H1 (cell line): ENCODE measurements at regions not wholly inside any gene's neighbourhood (a gene's known extent, or its start where the extent isn't known, plus 50 kb on each side); places are given as distances from the start of the nearest gene placed in this dataset.

Source experiments
- CTCF ChIA-PET: fragments of 300-600 bp; sonication (Branson Sonifier 250); formaldehyde crosslinking; loops from one replicate; lab custom pipeline; 2021; ENCODE audit not compliant: partially characterized antibody; lab: Charles Lee
- POLR2A ChIA-PET: fragments of 300-600 bp; sonication (Branson Sonifier 250); formaldehyde crosslinking; loops from one replicate; lab custom pipeline; 2021; ENCODE audit warnings: inconsistent platforms; ENCODE audit not compliant: partially characterized antibody; lab: Charles Lee
- DNase-seq, 2 experiments: peaks; one replicate each; pipeline versions ENCODE4 v3.0.0 to v3.0.0-alpha.2; 2010 to 2022; ENCODE audit warnings: low spot score in 2 of 2, low read depth in 1 of 2, mixed read lengths in 1 of 2
- FAIRE-seq: peaks from 2 replicates; lab custom pipeline; 2011; peaks lifted over from hg19 to GRCh38; lab: Jason Lieb, UNC
- H2AFZ ChIP-seq: 2 replicates; pipeline ENCODE4 v1.8.1; 2012; ENCODE audit warnings: low read length, inconsistent platforms
- H2AK5ac ChIP-seq: 2 replicates; pipeline ENCODE4 v1.6.1; 2013; ENCODE audit warnings: low read depth, low read length
- H2BK120ac ChIP-seq: replicated peaks from 2 replicates; pipeline ENCODE3; 2013; ENCODE audit warnings: low read depth, low read length, inconsistent platforms
- H2BK12ac ChIP-seq: 2 replicates; pipeline ENCODE4 v1.6.1; 2013; ENCODE audit warnings: low read depth, low read length
- H2BK15ac ChIP-seq: 2 replicates; pipeline ENCODE4 v1.6.1; 2013; ENCODE audit warnings: low read length
- H2BK20ac ChIP-seq: 2 replicates; pipeline ENCODE4 v1.6.1; 2013; ENCODE audit warnings: low read length
- H2BK5ac ChIP-seq: 2 replicates; pipeline ENCODE4 v1.6.1; 2013; ENCODE audit warnings: low read depth, low read length
- H3K14ac ChIP-seq: 2 replicates; pipeline ENCODE4 v1.6.1; 2013; ENCODE audit warnings: inconsistent platforms; ENCODE audit not compliant: insufficient read length
- H3K18ac ChIP-seq: 2 replicates; pipeline ENCODE4 v1.6.1; 2013; ENCODE audit warnings: low read length; ENCODE audit errors: extremely low read depth
- H3K23ac ChIP-seq: 2 replicates; pipeline ENCODE4 v1.6.1; 2013; ENCODE audit warnings: inconsistent platforms; ENCODE audit not compliant: insufficient read length
- H3K23me2 ChIP-seq: 2 replicates; pipeline ENCODE4 v1.6.1; 2013; ENCODE audit warnings: low read depth, low read length
- H3K27ac ChIP-seq: 2 replicates; pipeline ENCODE4 v1.6.1; 2011; ENCODE audit warnings: low read depth, low read length, inconsistent platforms
- H3K27me3 ChIP-seq, 4 experiments: replicated peaks in 1 of 4; 1 replicate in 1 of 4; 2 replicates in 3 of 4; pipeline versions ENCODE4 v1.6.1 to v1.8.1; 2011 to 2013; ENCODE audit warnings: low read length in 3 of 4, mild to moderate bottlenecking in 3 of 4, inconsistent platforms in 2 of 4, mixed read lengths in 2 of 4, moderate library complexity in 1 of 4; ENCODE audit not compliant: control insufficient read depth in 3 of 4, insufficient read depth in 3 of 4; ENCODE audit errors: extremely low read depth in 1 of 4
- H3K36me3 ChIP-seq, 4 experiments: 2 replicates each; pipeline versions ENCODE4 v1.6.1 to v1.8.1; 2011 to 2013; ENCODE audit warnings: mild to moderate bottlenecking in 4 of 4, low read length in 3 of 4, moderate library complexity in 2 of 4, control low read depth in 1 of 4, inconsistent platforms in 1 of 4; ENCODE audit not compliant: insufficient read depth in 4 of 4, control insufficient read depth in 2 of 4
- H3K4ac ChIP-seq: replicated peaks from 2 replicates; pipeline ENCODE3; 2013; ENCODE audit warnings: low read length, low read depth, mixed read lengths, inconsistent platforms; ENCODE audit not compliant: insufficient read length
- H3K4me1 ChIP-seq, 4 experiments: replicated peaks in 1 of 4; 1 replicate in 1 of 4; 2 replicates in 3 of 4; pipeline versions ENCODE4 v1.6.1 to v1.8.1; 2011 to 2013; ENCODE audit warnings: low read length in 3 of 4, inconsistent platforms in 2 of 4, mixed read lengths in 1 of 4; ENCODE audit not compliant: insufficient read depth in 4 of 4, control insufficient read depth in 3 of 4
- H3K4me2 ChIP-seq, 2 experiments: 2 replicates each; pipeline versions ENCODE4 v1.6.1 to v1.8.1; 2011 to 2013; ENCODE audit warnings: low read depth in 2 of 2, low read length in 2 of 2, control low read depth in 1 of 2, inconsistent platforms in 1 of 2, mild to moderate bottlenecking in 1 of 2; ENCODE audit not compliant: insufficient read depth in 1 of 2
- H3K4me3 ChIP-seq, 4 experiments: fragments of 200-600, 300-600 bp in 1 of 4; sonication (generic), shearing (Covaris generic), sonication (Bioruptor Twin) in 1 of 4; 2 replicates each; pipeline versions ENCODE4 v1.5.1 to v1.8.1; 2011 to 2016; ENCODE audit warnings: low read length in 4 of 4, low read depth in 3 of 4, control low read depth in 2 of 4, inconsistent platforms in 2 of 4, mild to moderate bottlenecking in 2 of 4, mixed read lengths in 1 of 4, moderate library complexity in 1 of 4; ENCODE audit not compliant: insufficient read depth in 2 of 4; ENCODE audit errors: extremely low read depth in 1 of 4
- H3K56ac ChIP-seq: replicated peaks from 2 replicates; pipeline ENCODE3; 2013; ENCODE audit warnings: low read depth, mild to moderate bottlenecking, mixed read lengths, low read length, inconsistent platforms; ENCODE audit not compliant: insufficient read length
- H3K79me1 ChIP-seq: 2 replicates; pipeline ENCODE4 v1.6.1; 2013; ENCODE audit warnings: low read depth, low read length, control low read depth
- H3K79me2 ChIP-seq, 2 experiments: 2 replicates each; pipeline versions ENCODE4 v1.6.1 to v1.8.1; 2012 to 2013; ENCODE audit warnings: low read length in 2 of 2, mild to moderate bottlenecking in 2 of 2, inconsistent platforms in 1 of 2; ENCODE audit not compliant: insufficient read depth in 2 of 2, control insufficient read depth in 1 of 2
- H3K9ac ChIP-seq, 4 experiments: replicated peaks in 1 of 4; 1 replicate in 1 of 4; 2 replicates in 3 of 4; pipeline versions ENCODE4 v1.6.1 to v1.8.1; 2011 to 2013; ENCODE audit warnings: low read depth in 3 of 4, low read length in 3 of 4, control low read depth in 2 of 4, mild to moderate bottlenecking in 2 of 4, moderate library complexity in 2 of 4, inconsistent platforms in 1 of 4; ENCODE audit errors: extremely low read depth in 1 of 4
- H3K9me3 ChIP-seq, 2 experiments: 2 replicates each; pipeline versions ENCODE4 v1.6.1 to v1.8.1; 2012 to 2013; ENCODE audit warnings: mild to moderate bottlenecking in 2 of 2, moderate library complexity in 2 of 2, control low read depth in 1 of 2, inconsistent platforms in 1 of 2, low read depth in 1 of 2, low read length in 1 of 2, mixed read lengths in 1 of 2; ENCODE audit not compliant: insufficient read depth in 2 of 2
- H4K20me1 ChIP-seq, 2 experiments: replicated peaks in 1 of 2; 2 replicates each; pipeline versions ENCODE3 to v1.8.1; 2011 to 2013; ENCODE audit warnings: inconsistent platforms in 2 of 2, low read length in 2 of 2, mild to moderate bottlenecking in 1 of 2; ENCODE audit not compliant: insufficient read depth in 2 of 2, control insufficient read depth in 1 of 2
- H4K5ac ChIP-seq: 2 replicates; pipeline ENCODE4 v1.6.1; 2013; ENCODE audit warnings: low read length, low read depth, mixed read lengths, inconsistent platforms; ENCODE audit not compliant: insufficient read length
- H4K8ac ChIP-seq: 2 replicates; pipeline ENCODE4 v1.8.0; 2013; ENCODE audit warnings: mild to moderate bottlenecking, moderate library complexity, low read length, inconsistent platforms; ENCODE audit not compliant: insufficient read depth; ENCODE audit errors: extremely low read depth
- H4K91ac ChIP-seq: replicated peaks from 2 replicates; pipeline ENCODE3; 2013; ENCODE audit warnings: low read length, mixed read lengths, inconsistent platforms; ENCODE audit not compliant: insufficient read length
- ASH2L ChIP-seq: fragments of 200-600, 300-600 bp; sonication (generic); IDR thresholded peaks from one replicate; pipeline ENCODE4 v1.7.1; 2017; ENCODE audit warnings: low read length
- ATF2 ChIP-seq: IDR thresholded peaks from 2 replicates; pipeline ENCODE4 v1.6.1; 2012; ENCODE audit warnings: low read length, inconsistent platforms
- MAX ChIP-seq: IDR thresholded peaks from 2 replicates; pipeline ENCODE4 v1.6.1; 2012; ENCODE audit warnings: inconsistent platforms
- RXRA ChIP-seq: IDR thresholded peaks from 2 replicates; pipeline ENCODE4 v1.6.1; 2011; ENCODE audit warnings: low read depth, mild to moderate bottlenecking, low read length, moderate library complexity; ENCODE audit not compliant: insufficient read depth
- SIX5 ChIP-seq: IDR thresholded peaks from 2 replicates; pipeline ENCODE4 v1.6.1; 2011; ENCODE audit warnings: mild to moderate bottlenecking, low read depth, low read length
- SP4 ChIP-seq: IDR thresholded peaks from 2 replicates; pipeline ENCODE4 v1.6.1; 2012; ENCODE audit warnings: low read length, inconsistent platforms
- TAF1 ChIP-seq: IDR thresholded peaks from 2 replicates; pipeline ENCODE4 v1.6.1; 2011; ENCODE audit warnings: mild to moderate bottlenecking, low read depth, low read length
- TCF12 ChIP-seq: IDR thresholded peaks from 2 replicates; pipeline ENCODE4 v1.6.1; 2011; ENCODE audit warnings: low read depth, mild to moderate bottlenecking, low read length
- WGBS, 2 experiments: shearing (Covaris generic) in 1 of 2; methylation state at CpG; one replicate each; pipeline versions ENCODE4 v1.1.6 to v1.1.7; 2013 to 2015; ENCODE audit warnings: low lambda C conversion rate in 2 of 2, mixed read lengths in 2 of 2, inconsistent platforms in 1 of 2, low coverage in 1 of 2, missing lambda C conversion rate in 1 of 2; ENCODE audit not compliant: insufficient replicate concordance in 2 of 2, insufficient coverage in 1 of 2, insufficient read length in 1 of 2; ENCODE audit errors: extremely low coverage in 1 of 2, missing lambda C conversion rate in 1 of 2; 5-methylcytosine and 5-hydroxymethylcytosine counted together

- no peaks in the 10 kb centered on the region for H3K79me2 ChIP-seq
- POLR2A ChIA-PET: interaction anchor here (0.9 kb wide), 1 partner anchor 9 kb away, joined by 4 read pairs; no protein-coding TSS in a partner anchor
- H3K79me1 ChIP-seq: no peaks in the 10 kb centered on the region
- no peak overlapping the region for H4K91ac ChIP-seq
- no peak overlapping the region for H2AFZ ChIP-seq
- H3K36me3 ChIP-seq: no peaks in the 10 kb centered on the region
- no peaks in the 10 kb centered on the region for H3K9me3 ChIP-seq
- FAIRE-seq (no peak), DNase-seq (no peak)
- H2BK20ac ChIP-seq: no peak overlapping the region
- no peak overlapping the region for H2BK15ac ChIP-seq
- H2BK5ac ChIP-seq: no peak overlapping the region
- no peak overlapping the region for H2BK120ac ChIP-seq
- 83% methylated on average over 4 of the region's 4 CpGs; no CpG with 5 or more reads in 1 of the 2 experiments for WGBS, 2 experiments
- TF ChIP-seq TAF1 (no peak), SP4 (no peak), ASH2L (no peak), SIX5 (no peak), MAX (no peak), RXRA (no peak), TCF12 (no peak), ATF2 (no peak)
- no peak overlapping the region for H3K4ac ChIP-seq
- no peak overlapping the region for H2AK5ac ChIP-seq
- H3K27ac ChIP-seq: no peak overlapping the region
- H3K4me2 ChIP-seq: no peak overlapping the region
- H3K23ac ChIP-seq: no peak overlapping the region
- H2BK12ac ChIP-seq: no peak overlapping the region
- no peaks in the 10 kb centered on the region for H3K23me2 ChIP-seq
- H3K27me3 ChIP-seq: no peaks in the 10 kb centered on the region
- CTCF ChIA-PET: interaction anchor here (0.6 to 2.0 kb wide), 3 partner anchors 14 to 439 kb away, joined by 4 to 6 read pairs (median 4); no protein-coding TSS in a partner anchor
- H4K8ac ChIP-seq: no peak overlapping the region
- H4K5ac ChIP-seq: no peak overlapping the region
- no peak overlapping the region for H3K4me3 ChIP-seq
- no peak overlapping the region for H3K14ac ChIP-seq
- H4K20me1 ChIP-seq: no peaks in the 10 kb centered on the region
- no peaks in the 10 kb centered on the region for H3K4me1 ChIP-seq
- no peak overlapping the region for H3K56ac ChIP-seq
- no peak overlapping the region for H3K9ac ChIP-seq
- H3K18ac ChIP-seq: no peak overlapping the region
These were observed 125.9 kb upstream of the NTF3 start for GRCh38 chr12:5305886-5306545.
